Liver (tissue), 8 donors: ENCODE measurements at regions not wholly inside any gene's neighbourhood (a gene's known extent, or its start where the extent isn't known, plus 50 kb on each side); places are given as distances from the start of the nearest gene placed in this dataset.

ENCODE experiments used
- DNase-seq: peaks from one replicate; pipeline ENCODE4 v3.0.0-alpha.2; 2017; ENCODE audit warnings: low spot score
- H3K27ac ChIP-seq, 2 donors: one replicate each; pipeline ENCODE4 v1.7.0; 2013; ENCODE audit warnings: inconsistent platforms in 2 of 2, low read length in 2 of 2, control low read depth in 1 of 2, low read depth in 1 of 2, mild to moderate bottlenecking in 1 of 2
- H3K27me3 ChIP-seq, 4 donors: one replicate each; pipeline versions ENCODE4 v1.6.1 to v1.7.0; 2013; ENCODE audit warnings: low read length in 3 of 4, inconsistent platforms in 1 of 4, mild to moderate bottlenecking in 1 of 4, moderate library complexity in 1 of 4; ENCODE audit not compliant: control insufficient read depth in 4 of 4, insufficient read depth in 4 of 4
- H3K36me3 ChIP-seq, 4 donors: one replicate each; pipeline versions ENCODE4 v1.6.1 to v1.7.0; 2013; ENCODE audit warnings: low read length in 3 of 4, mild to moderate bottlenecking in 3 of 4, low read depth in 1 of 4, moderate library complexity in 1 of 4; ENCODE audit not compliant: control insufficient read depth in 4 of 4, insufficient read depth in 3 of 4
- H3K4me1 ChIP-seq, 4 donors: one replicate each; pipeline versions ENCODE4 v1.6.1 to v1.7.0; 2013; ENCODE audit warnings: low read length in 3 of 4, mild to moderate bottlenecking in 3 of 4, moderate library complexity in 1 of 4; ENCODE audit not compliant: control insufficient read depth in 4 of 4, insufficient read depth in 4 of 4
- H3K4me3 ChIP-seq, 3 donors: one replicate each; pipeline versions ENCODE4 v1.6.1 to v1.7.0; 2013; ENCODE audit warnings: low read length in 3 of 3, control low read depth in 1 of 3, low read depth in 1 of 3, mild to moderate bottlenecking in 1 of 3
- H3K9ac ChIP-seq, 2 donors: one replicate each; pipeline ENCODE4 v1.7.0; 2013; ENCODE audit warnings: low read length in 2 of 2, mild to moderate bottlenecking in 2 of 2, moderate library complexity in 2 of 2, control low read depth in 1 of 2, low read depth in 1 of 2
- H3K9me3 ChIP-seq, 4 donors: one replicate each; pipeline versions ENCODE4 v1.6.1 to v1.7.0; 2013; ENCODE audit warnings: low read length in 3 of 4; ENCODE audit not compliant: control insufficient read depth in 4 of 4
- ATF3 ChIP-seq: IDR thresholded peaks from 2 replicates; pipeline ENCODE4 v1.6.1; 2016; ENCODE audit warnings: antibody characterized with exemption
- CTCF ChIP-seq: fragments of 150-350 bp; IDR thresholded peaks from 2 replicates; pipeline ENCODE4 v1.5.1; 2017; ENCODE audit warnings: improper control_type of control experiment, low read depth, low read length; ENCODE audit not compliant: missing input control
- EGR1 ChIP-seq, 2 donors: IDR thresholded peaks; 2 replicates each; pipeline ENCODE4 v1.6.1; 2016 to 2018; ENCODE audit warnings: antibody characterized with exemption in 2 of 2, low read depth in 2 of 2
- FOXA1 ChIP-seq: IDR thresholded peaks from 2 replicates; pipeline ENCODE4 v1.6.1; 2016; ENCODE audit warnings: antibody characterized with exemption
- FOXA2 ChIP-seq: IDR thresholded peaks from 2 replicates; pipeline ENCODE4 v1.6.1; 2016; ENCODE audit warnings: antibody characterized with exemption
- GABPA ChIP-seq, 2 donors: IDR thresholded peaks in 1 of 2; conservative IDR thresholded peaks in 1 of 2; 2 replicates each; pipeline ENCODE4 v1.6.1; 2016; ENCODE audit warnings: antibody characterized with exemption in 2 of 2, mild to moderate bottlenecking in 1 of 2, moderate library complexity in 1 of 2
- HNF4A ChIP-seq, 2 donors: conservative IDR thresholded peaks; 2 replicates each; pipeline ENCODE4 v1.6.1; 2016; ENCODE audit warnings: antibody characterized with exemption in 2 of 2, mild to moderate bottlenecking in 2 of 2
- HNF4G ChIP-seq: IDR thresholded peaks from 2 replicates; pipeline ENCODE4 v1.6.1; 2016; ENCODE audit warnings: antibody characterized with exemption
- MAX ChIP-seq: IDR thresholded peaks from 2 replicates; pipeline ENCODE4 v1.6.1; 2016; ENCODE audit warnings: antibody characterized with exemption
- NR2F2 ChIP-seq: IDR thresholded peaks from 2 replicates; pipeline ENCODE4 v1.6.1; 2016; ENCODE audit warnings: antibody characterized with exemption
- RAD21 ChIP-seq, 2 donors: IDR thresholded peaks; 2 replicates each; pipeline ENCODE4 v1.6.1; 2016; ENCODE audit warnings: antibody characterized with exemption in 2 of 2, mild to moderate bottlenecking in 2 of 2
- REST ChIP-seq: IDR thresholded peaks from 2 replicates; pipeline ENCODE4 v1.6.1; 2016; ENCODE audit warnings: antibody characterized with exemption, mild to moderate bottlenecking
- SP1 ChIP-seq: IDR thresholded peaks from 2 replicates; pipeline ENCODE4 v1.6.1; 2018; ENCODE audit warnings: antibody characterized with exemption, mild to moderate bottlenecking
- YY1 ChIP-seq: IDR thresholded peaks from 2 replicates; pipeline ENCODE4 v1.6.1; 2016; ENCODE audit warnings: antibody characterized with exemption, mild to moderate bottlenecking
- WGBS: extraction: QIAGEN DNeasy Blood & Tissue Kit; methylation state at CpG from one replicate; pipeline ENCODE4 v1.1.7; 2013; 5-methylcytosine and 5-hydroxymethylcytosine counted together
- TF ChIP-seq, protein P1 (sequence below): IDR thresholded peaks from 2 replicates; pipeline ENCODE4 v1.6.1; 2016; ENCODE audit warnings: antibody characterized with exemption
- donor health status: healthy.
- donor health status: healthy.
- donor health status: healthy.
- donor health status: healthy.
- donor health status: healthy.

- no peak overlapping the region for H3K27ac ChIP-seq
- H3K4me1 ChIP-seq: no peaks in the 10 kb centered on the region
- H3K27me3 ChIP-seq: no peaks in the 10 kb centered on the region
- WGBS: 50% methylated on average over 31 of the region's 31 CpGs
- H3K9ac ChIP-seq: no peak overlapping the region
- H3K4me3 ChIP-seq: no peak overlapping the region
- H3K36me3 ChIP-seq: no peaks in the 10 kb centered on the region
- DNase-seq: peak; percentile 49
- no peaks in the 10 kb centered on the region for H3K9me3 ChIP-seq
- no peak for TF ChIP-seq FOXA1
These were observed 1134.8 kb downstream of the BRD1 start for GRCh38 chr22:48692734-48693376.

- Histone ChIP-seq H3K9me3 (no peaks in the 10 kb centered on the region), H3K9ac (no peak overlapping the region), H3K4me1 (no peaks in the 10 kb centered on the region), H3K27me3 (no peaks in the 10 kb centered on the region), H3K4me3 (no peak overlapping the region), H3K27ac (no peak overlapping the region), H3K36me3 (no peaks in the 10 kb centered on the region)
- TF ChIP-seq HNF4A (conservative IDR thresholded peaks at IDR 0.05): no peak
- no peak for TF ChIP-seq MAX
- TF ChIP-seq RAD21 (IDR thresholded peaks at IDR 0.05): no peak
- TF ChIP-seq GABPA (IDR thresholded peaks at IDR 0.05 in 1 of 2, conservative IDR thresholded peaks at IDR 0.05 in 1 of 2): no peak
- TF ChIP-seq NR2F2: no peak
- no peak for TF ChIP-seq HNF4G
- no peak for TF ChIP-seq FOXA2
- TF ChIP-seq YY1: no peak
- no peak for TF ChIP-seq EGR1 (IDR thresholded peaks at IDR 0.05; ENCODE audit: low read depth in 2 of 2)
- no peak for TF ChIP-seq CTCF
- TF ChIP-seq SP1: no peak
- TF ChIP-seq, protein P1, sequence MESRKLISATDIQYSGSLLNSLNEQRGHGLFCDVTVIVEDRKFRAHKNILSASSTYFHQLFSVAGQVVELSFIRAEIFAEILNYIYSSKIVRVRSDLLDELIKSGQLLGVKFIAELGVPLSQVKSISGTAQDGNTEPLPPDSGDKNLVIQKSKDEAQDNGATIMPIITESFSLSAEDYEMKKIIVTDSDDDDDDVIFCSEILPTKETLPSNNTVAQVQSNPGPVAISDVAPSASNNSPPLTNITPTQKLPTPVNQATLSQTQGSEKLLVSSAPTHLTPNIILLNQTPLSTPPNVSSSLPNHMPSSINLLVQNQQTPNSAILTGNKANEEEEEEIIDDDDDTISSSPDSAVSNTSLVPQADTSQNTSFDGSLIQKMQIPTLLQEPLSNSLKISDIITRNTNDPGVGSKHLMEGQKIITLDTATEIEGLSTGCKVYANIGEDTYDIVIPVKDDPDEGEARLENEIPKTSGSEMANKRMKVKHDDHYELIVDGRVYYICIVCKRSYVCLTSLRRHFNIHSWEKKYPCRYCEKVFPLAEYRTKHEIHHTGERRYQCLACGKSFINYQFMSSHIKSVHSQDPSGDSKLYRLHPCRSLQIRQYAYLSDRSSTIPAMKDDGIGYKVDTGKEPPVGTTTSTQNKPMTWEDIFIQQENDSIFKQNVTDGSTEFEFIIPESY: no peak
- TF ChIP-seq ATF3: no peak
- no peak for TF ChIP-seq REST
- WGBS: 93% methylated on average over 21 of the region's 21 CpGs
- DNase-seq: no peak
These were observed 1136.2 kb downstream of the BRD1 start for GRCh38 chr22:48691431-48691851.
